Ovary (tissue), 3 donors: ENCODE measurements at regions not wholly inside any gene's neighbourhood (a gene's known extent, or its start where the extent isn't known, plus 50 kb on each side); places are given as distances from the start of the nearest gene placed in this dataset.

Source experiments
- POLR2A ChIP-seq: fragments of 450-650 bp; IDR thresholded peaks from one replicate; pipeline ENCODE4 v1.6.1; 2017; ENCODE audit warnings: antibody characterized with exemption, mild to moderate bottlenecking, moderate library complexity
- TF ChIP-seq, protein P1 (sequence below), 3 donors: fragments of 450-650 bp in 2 of 3; fragments of 200-600 bp in 1 of 3; IDR thresholded peaks; one replicate each; pipeline versions ENCODE4 v1.5.1 to v1.8.0; 2016 to 2022; ENCODE audit warnings: antibody characterized with exemption in 3 of 3, mild to moderate bottlenecking in 1 of 3
- donor health status: DM: no; HTN: no; CAD: no.

DNA sequence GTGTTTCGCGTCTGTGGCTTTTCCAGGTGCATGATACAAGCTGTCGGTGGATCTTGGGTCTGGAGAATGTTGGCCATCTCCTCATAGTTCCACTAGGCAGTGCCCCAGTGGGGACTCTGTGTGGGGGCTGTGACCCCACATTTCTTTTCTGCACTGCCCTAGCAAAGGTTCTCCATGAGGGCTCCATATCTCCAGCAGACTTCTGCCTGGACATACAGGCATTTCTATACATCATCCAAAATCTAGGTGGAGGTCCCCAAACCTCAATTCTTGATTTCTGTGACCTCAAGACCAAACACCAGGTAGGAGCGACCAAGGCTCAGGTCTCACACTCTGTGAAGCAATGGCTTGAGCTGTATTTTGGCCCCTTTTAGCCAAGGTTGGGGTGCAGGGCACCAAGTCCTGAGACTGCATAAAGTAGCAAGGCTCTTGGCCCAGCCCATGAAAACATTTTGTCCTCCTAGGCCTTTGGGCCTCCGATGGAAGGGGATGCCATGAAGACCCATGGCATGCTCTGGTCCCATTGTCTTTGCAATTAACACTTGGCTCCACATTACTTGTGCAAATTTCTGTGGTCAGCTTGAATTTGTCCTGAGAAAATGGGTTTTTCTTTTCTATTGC lies 615.3 kb downstream of the ZBBX start:
- TF ChIP-seq, protein P1, sequence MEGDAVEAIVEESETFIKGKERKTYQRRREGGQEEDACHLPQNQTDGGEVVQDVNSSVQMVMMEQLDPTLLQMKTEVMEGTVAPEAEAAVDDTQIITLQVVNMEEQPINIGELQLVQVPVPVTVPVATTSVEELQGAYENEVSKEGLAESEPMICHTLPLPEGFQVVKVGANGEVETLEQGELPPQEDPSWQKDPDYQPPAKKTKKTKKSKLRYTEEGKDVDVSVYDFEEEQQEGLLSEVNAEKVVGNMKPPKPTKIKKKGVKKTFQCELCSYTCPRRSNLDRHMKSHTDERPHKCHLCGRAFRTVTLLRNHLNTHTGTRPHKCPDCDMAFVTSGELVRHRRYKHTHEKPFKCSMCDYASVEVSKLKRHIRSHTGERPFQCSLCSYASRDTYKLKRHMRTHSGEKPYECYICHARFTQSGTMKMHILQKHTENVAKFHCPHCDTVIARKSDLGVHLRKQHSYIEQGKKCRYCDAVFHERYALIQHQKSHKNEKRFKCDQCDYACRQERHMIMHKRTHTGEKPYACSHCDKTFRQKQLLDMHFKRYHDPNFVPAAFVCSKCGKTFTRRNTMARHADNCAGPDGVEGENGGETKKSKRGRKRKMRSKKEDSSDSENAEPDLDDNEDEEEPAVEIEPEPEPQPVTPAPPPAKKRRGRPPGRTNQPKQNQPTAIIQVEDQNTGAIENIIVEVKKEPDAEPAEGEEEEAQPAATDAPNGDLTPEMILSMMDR (IDR thresholded peaks at IDR 0.05) = no peak
- no peak for TF ChIP-seq POLR2A
